ENCODE measurements at regions not wholly inside any gene's neighbourhood (a gene's known extent, or its start where the extent isn't known, plus 50 kb on each side); places are given as distances from the start of the nearest gene placed in this dataset.

GRCh38 chr1:147825586-147825985 is 65.2 kb upstream of the GJA5 start:
- no peak for TF ChIP-seq CTCF (IDR thresholded peaks at IDR 0.05; ENCODE audit: insufficient read depth, low read depth, low read length)
- TF ChIP-seq EZH2 (IDR thresholded peaks at IDR 0.05; ENCODE audit: insufficient read depth, low read length) = no peak

Measured in astrocyte (in vitro differentiated cells and primary cell).